GM18505 (cell line): ENCODE measurements at regions not wholly inside any gene's neighbourhood (a gene's known extent, or its start where the extent isn't known, plus 50 kb on each side); places are given as distances from the start of the nearest gene placed in this dataset.
A peak's percentile ranks its signal among the peaks of the same experiment; 100 is the strongest.

Experiments used
- ATAC-seq: cut with Tn5 transposase; IDR thresholded peaks from one replicate; pipeline ENCODE4 v1.9.1; 2021; ENCODE audit not compliant: unreplicated experiment
- POLR2A ChIP-seq: IDR thresholded peaks from 4 replicates; pipeline ENCODE4 v1.6.1; 2011; ENCODE audit warnings: borderline replicate concordance; ENCODE audit not compliant: insufficient read depth, insufficient read length; ENCODE audit errors: extremely low read depth

DNA sequence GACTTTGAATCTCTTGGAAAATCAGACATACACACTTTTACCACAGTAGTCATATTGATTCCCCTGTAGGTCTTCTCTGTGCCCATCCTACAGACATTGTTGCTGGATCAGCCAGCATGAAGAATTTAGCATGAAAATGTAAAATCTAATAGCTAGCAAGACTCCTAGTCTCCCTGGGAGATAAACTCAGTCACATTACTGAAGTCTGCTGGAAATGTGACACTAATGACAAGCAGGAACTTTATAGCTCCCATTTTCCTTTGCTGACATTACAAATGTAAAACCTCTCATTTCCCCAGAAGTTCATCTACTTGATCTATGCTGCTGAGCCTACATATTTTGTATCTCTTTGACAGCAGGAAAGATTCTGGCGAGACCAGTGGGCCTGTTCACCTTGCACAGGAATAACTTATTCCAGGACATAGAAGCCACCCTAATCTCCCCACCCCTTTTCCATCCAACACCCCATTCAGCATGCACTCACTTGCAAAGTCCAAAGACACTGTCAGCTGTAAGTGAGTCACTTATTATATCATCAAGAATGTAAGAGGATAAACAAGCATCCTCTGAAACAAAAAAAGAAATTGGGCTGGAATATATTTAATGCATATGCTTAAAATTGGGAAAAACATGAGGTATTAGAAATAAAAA is 648.3 kb upstream of the PKDCC start:
- no peak for TF ChIP-seq POLR2A
- no peak for ATAC-seq

DNA sequence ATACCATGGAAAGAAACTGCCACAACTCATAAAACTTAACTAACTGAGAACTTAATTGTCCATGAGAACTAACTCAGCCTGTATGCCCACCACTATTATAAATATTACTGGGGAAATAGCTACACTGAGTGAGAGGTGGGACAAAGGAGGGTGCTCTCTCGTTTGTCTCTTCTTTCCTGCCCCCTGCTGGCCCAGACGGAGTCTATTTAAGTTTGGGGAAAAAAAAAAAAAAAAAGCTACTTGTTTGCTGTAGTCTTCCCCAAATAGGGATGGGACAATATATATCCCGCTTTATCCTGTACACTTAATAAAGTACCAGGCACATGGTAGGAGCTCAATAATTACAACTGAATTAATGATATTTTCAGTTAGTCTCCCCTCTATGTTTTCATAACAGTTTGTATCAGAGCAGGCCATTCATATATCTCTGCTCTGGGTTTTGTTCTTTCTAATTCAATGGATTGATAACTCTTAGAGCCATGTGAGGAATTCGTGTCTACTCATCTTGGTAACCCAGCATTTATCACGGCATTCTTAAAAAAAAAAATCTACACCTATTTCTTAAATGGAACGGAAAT is 647.6 kb upstream of the PKDCC start:
- TF ChIP-seq POLR2A: no peak
- no peak for ATAC-seq

DNA sequence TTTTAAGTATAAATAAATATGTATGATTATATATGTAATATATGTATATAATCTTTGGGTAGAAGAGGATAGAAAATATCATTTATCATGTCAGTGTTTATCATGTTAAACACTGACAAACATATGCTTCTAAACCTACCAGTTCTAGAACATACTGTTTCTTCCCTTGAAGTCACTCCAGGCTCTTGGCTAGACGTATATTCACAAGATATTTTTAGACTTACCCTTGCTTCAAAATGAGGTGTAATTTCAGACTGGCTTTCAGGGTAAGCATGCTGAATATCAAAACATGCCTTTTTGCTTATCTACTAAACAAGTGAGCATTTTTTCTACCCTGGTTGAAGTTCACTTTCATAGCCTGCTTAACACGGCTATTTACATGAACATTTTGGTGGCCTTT is 642.4 kb upstream of the PKDCC start:
- TF ChIP-seq POLR2A: no peak
- no peak for ATAC-seq

DNA sequence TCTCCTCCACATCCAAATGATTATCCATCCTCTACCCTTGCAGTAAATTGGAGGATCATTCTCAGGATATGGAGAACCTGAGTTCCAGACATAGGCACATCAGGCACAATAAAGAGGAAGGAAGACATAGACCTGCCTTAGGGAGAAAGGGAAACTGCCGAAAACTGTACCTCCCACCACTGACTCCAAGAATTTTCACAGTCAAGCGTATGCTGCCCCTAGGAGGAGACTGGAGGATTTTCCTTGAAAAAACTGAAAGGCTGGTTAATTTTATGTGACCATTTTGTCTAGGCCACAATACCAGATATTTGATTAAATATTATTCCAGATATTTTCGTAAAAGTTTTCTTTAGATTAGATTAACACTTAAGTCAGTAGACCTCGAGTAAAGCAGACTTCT is 638.5 kb upstream of the PKDCC start:
- TF ChIP-seq POLR2A: no peak
- no peak for ATAC-seq

DNA sequence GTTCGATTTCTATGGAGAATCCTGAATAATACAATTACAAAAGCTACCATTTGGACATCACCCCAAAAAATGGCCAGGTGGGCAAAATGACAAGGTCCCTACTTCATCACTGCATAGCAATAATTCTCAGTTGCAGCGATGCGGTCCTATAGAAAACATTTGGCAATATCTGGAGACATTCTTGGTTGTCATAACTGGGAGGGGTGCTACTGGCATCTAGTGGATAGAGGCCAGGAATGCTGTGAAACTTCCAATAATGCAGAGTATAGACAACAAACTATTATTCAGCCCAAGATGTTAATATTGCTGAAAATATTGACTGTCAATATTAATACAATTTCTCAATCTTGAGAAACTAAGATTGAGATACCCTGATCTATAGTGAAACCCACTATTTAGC is 637.8 kb upstream of the PKDCC start:
- ATAC-seq: no peak
- TF ChIP-seq POLR2A: no peak

DNA sequence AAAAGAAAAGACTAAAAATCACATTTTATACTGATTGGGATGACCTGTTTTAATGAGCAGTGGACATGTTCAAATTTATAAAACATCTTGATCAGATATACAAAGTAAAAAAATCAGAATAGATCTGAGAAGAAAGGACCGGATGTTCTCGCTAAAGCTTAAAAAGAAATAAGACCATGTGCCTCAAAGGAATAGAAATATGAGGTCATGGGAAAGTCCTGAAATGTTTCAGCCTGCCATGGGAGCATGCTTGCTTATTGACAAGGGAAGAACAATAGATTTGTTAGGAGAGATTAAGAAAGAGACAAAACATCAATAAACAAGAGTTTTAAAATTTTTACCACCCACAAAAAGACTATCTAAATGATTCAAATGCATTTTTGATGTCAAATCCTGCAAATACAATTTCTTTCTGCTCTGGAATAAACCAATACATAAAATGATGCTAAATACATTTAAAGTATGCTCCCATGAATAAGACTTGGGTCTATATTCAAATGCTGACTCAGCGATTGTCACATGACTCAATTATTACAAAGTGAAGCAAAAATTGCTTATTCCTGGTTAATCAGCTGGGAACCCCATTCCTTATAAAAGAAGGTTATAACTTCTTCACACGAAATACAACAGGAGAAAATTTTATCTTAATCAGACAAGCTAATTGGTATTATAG is 633.9 kb upstream of the PKDCC start:
- no peak for TF ChIP-seq POLR2A
- no peak for ATAC-seq

DNA sequence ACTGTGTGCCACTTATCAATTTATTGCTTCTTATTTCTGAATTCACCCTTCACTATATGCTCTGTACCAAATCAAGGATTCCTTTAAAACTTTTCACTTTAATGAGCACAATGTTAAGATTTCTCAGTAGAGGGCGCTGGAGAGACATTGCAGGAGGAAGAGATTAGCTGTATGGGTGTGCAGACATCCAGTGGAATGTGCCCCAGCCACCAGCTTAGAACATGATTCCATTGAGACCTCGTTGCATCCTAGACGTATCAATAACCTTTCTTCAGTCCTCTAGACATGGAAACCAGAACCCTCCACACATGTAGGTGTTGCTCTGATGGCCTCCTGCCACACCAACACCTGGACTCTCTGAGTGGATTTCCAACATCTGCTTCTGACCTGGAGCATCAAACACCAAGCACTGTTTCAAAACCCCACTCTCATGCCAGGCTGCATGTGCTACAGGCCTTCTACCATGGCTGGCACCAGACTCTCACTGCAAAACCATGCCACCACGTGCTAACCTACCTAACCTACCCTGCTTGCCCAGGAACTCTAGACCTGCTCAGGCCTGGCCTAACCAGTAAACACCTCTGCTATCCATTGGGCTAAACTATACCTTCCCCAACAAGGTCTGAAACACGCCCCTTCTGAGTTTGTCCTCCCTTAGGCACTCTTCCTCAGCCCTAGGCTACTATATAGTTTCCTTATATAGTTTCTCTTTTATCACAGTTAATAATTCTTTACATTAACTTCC is 633.2 kb upstream of the PKDCC start:
- ATAC-seq: peak; percentile 67
- no peak for TF ChIP-seq POLR2A

DNA sequence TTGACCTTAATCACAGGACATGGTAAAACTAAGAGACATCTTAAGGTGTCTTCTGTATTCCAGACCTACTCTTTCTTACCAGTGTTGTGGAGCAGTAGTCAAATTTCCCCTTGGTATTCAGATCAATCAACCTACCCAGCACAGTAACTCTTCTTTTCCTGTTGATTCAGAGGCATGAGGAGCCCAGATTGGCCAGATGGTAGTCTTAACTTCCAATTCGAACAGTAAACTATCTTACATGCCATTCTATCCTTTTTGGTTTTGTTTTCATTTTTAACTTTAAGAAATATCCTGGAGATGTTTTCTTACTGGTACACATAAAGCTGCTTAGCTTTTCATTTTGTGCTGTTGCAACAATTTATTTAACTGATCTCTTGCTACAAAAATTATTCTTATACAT is 630.3 kb upstream of the PKDCC start:
- no peak for ATAC-seq
- no peak for TF ChIP-seq POLR2A

DNA sequence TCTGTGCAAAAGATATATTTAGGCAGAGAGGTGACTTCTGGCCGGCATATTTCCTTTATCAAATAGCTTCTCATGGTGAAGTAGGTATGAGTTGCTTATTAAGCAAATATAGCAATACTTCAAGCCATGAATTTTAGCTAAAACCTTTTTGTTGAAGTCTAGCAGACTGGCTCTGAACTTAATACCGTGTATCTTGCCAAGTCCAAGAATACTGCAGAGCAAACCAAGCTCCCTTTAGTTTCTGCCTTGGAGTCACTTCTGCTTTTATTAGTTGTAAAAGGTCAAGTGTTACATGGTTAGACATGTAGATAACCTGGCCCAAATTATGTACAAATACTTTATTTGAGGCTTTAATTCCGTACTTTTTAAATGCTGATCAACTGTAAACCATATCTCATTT is 627.6 kb upstream of the PKDCC start:
- TF ChIP-seq POLR2A: no peak
- no peak for ATAC-seq

DNA sequence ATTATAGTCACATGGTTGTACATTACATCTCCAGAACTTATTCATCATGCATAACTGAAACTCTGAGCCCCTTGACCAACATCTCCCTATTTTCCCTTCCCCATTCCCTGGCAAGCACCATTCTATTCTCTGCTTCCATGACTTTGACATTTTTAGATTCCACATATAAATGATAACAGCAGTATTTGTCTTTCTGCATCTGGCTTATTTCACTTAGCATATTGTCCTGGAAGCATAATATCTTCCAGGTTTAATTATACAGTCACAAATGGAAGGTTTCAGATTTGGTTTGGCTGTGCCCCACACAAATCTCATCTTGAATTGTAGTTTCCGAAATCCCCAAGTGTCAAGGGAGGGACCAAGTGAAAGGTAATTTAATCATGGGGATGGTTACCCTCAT is 626.9 kb upstream of the PKDCC start:
- no peak for TF ChIP-seq POLR2A
- ATAC-seq: no peak

DNA sequence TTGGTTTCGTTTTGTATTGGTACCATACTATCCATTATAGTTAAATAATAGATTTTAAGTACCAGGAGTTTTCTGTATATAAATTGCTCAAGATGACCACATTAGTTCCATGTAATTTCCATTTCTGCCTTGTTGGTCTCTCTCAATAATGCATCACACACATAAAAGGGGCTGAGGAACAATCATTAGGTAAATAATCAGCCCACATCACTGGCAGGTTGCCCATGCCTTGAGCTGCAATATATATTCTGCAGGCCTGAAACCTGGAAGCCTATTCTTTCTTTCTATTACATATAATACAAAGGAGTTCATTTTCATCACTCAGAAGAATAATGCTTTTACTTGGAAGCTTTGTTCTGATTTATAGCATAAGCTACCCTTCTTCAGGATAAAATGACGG is 616.1 kb upstream of the PKDCC start:
- no peak for ATAC-seq
- TF ChIP-seq POLR2A: no peak

DNA sequence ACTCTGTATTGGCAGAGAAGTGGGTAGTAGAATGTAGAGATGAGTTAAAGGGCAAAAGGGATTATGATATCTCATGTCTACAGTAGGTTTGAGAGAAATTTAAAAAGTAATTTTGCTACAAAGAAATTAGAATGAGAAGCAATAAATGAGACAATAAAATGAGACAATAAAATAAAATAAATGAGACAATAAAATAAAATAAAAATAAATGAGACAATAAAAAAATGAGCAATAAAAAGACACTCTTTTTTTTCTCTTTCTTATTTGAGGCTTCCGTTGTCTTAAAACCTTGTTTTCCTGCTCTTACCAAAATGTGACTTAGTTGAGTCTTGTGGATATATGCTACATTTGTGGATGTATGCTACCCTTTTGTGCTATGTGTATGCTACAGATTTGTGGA is 615.4 kb upstream of the PKDCC start:
- TF ChIP-seq POLR2A: no peak
- no peak for ATAC-seq

DNA sequence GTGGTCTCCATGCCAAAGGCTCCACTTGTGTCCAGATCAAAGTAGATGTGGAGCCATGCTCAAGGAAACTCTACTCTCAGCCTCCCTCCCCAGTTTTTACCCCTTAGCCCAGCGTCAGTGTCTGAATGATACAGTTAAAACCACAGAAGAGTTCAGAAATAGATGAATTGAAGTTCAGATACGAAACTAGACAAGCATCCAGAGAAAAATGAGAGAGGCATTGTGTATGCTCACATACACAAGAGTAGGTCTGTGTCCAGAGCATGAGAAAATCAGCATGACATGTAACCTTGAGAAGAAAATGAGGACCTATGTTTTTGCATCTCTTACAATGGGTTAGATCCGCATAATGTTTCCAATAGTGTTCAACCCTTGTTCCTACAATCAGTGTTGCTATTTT is 612.8 kb upstream of the PKDCC start:
- no peak for ATAC-seq
- TF ChIP-seq POLR2A: no peak

DNA sequence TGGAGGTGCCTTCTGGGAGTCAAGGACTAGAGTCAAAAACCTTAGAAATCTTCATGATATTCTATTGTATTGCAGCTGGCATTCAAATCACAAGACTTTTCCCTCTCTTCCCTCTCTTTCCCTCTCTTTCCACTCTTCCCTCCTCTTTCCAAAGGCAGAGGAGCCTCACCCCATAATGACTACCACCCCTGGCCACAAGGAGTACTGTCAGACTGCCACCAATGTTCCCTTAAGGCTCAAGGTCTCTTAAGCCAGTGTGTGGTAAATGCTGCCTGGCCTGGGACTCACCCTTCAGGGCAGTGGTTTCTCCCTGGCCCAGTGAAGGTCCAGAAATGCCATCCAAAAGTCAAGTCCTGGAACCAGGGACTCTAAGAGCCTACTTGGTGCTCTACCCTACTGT is 605.9 kb upstream of the PKDCC start:
- no peak for ATAC-seq
- no peak for TF ChIP-seq POLR2A

DNA sequence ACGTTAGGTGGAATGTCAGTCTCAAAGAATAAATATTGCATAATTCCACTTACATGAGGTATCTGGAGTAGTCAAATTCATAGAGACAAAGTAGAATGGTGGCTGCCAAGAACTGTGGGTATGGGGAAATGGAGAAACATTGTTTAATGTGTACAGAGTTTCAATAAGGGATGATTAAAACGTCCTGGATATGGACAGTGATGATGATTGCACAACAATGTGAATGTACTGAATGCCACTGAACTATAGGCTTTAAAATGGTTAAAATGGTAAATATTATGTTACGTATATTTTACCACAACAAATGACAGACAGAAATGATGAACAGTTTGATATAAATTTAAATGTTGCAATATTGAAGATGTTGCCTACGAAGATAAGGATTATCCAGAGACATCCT is 602.0 kb upstream of the PKDCC start:
- no peak for ATAC-seq
- TF ChIP-seq POLR2A: no peak

DNA sequence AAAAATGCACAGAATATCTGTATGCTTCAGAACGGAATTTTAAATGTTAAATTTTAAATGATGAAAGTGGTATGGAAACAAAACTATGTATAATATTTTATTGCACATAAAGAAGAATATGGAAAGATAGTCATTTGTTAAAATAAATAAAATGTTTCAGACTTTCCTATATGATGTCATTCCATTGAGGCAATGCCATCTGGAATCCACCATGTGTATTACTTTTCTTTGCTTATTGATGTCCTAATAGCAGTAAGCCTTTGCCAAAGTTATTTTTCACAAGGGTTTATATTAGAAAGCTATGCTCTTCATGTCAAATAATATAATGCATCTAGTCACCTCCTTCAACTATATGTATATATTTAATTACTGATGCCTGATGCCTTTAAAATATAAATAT is 601.6 kb upstream of the PKDCC start:
- ATAC-seq: no peak

More for the DNA sequence above, 601.6 kb upstream of the PKDCC start:
- no peak for TF ChIP-seq POLR2A
